SU-DHL-6 (cell line): ENCODE measurements at regions not wholly inside any gene's neighbourhood (a gene's known extent, or its start where the extent isn't known, plus 50 kb on each side); places are given as distances from the start of the nearest gene placed in this dataset.

Source experiments
- CTCF ChIP-seq: fragments of 200-600 bp; sonication (generic); IDR thresholded peaks from one replicate; pipeline ENCODE4 v1.5.1; 2017; ENCODE audit warnings: antibody characterized with exemption, mild to moderate bottlenecking, low read length, moderate library complexity; ENCODE audit not compliant: insufficient read depth, poor library complexity, severe bottlenecking
- EZH2phosphoT487 ChIP-seq: fragments of 200-600 bp; sonication (generic), shearing (Covaris generic); conservative IDR thresholded peaks from 2 replicates; pipeline ENCODE4 v1.6.1; 2018; ENCODE audit warnings: mild to moderate bottlenecking, antibody characterized with exemption, low read length, moderate library complexity, mixed read lengths

- TF ChIP-seq CTCF (no peak), EZH2phosphoT487 (no peak)
Measured at GRCh38 chr10:124237282-124237961, 144.0 kb upstream of the CHST15 start.
